ENCODE measurements at regions not wholly inside any gene's neighbourhood (a gene's known extent, or its start where the extent isn't known, plus 50 kb on each side); places are given as distances from the start of the nearest gene placed in this dataset.

GRCh38 chr15:69577397-69577796 is 124.8 kb downstream of the RPLP1 start:
- no peak for DNase-seq

- DNase-seq = no peak
These were observed 125.6 kb downstream of the RPLP1 start for GRCh38 chr15:69578252-69578651.

GRCh38 chr15:69578787-69579583 is 126.4 kb downstream of the RPLP1 start:
- no peak for DNase-seq

- DNase-seq = no peak
These were observed 127.5 kb downstream of the RPLP1 start for GRCh38 chr15:69579950-69580618.

GRCh38 chr15:69583626-69584025 is 131.0 kb downstream of the RPLP1 start:
- DNase-seq = no peak

GRCh38 chr15:69585937-69586336 is 133.3 kb downstream of the RPLP1 start:
- no peak for DNase-seq

- DNase-seq = no peak
These were observed 134.1 kb downstream of the RPLP1 start for GRCh38 chr15:69586721-69587120.

- no peak for DNase-seq
These were observed 135.3 kb downstream of the RPLP1 start for GRCh38 chr15:69587723-69588426.

GRCh38 chr15:69590201-69590710 is 137.6 kb downstream of the RPLP1 start:
- no peak for DNase-seq

GRCh38 chr15:69590932-69591524 is 138.4 kb downstream of the RPLP1 start:
- no peak for DNase-seq

GRCh38 chr15:69591905-69592508 is 139.4 kb downstream of the RPLP1 start:
- no peak for DNase-seq

GRCh38 chr15:69592954-69593353 is 140.3 kb downstream of the RPLP1 start:
- no peak for DNase-seq

GRCh38 chr15:69593488-69593887 is 140.9 kb downstream of the RPLP1 start:
- no peak for DNase-seq

GRCh38 chr15:69593981-69594966 is 141.7 kb downstream of the RPLP1 start:
- DNase-seq = no peak

GRCh38 chr15:69595009-69595791 is 142.6 kb downstream of the RPLP1 start:
- DNase-seq = no peak

GRCh38 chr15:69597061-69597592 is 144.5 kb downstream of the RPLP1 start:
- no peak for DNase-seq

GRCh38 chr15:69599271-69599670 is 146.7 kb downstream of the RPLP1 start:
- DNase-seq = no peak

GRCh38 chr15:69600556-69601085 is 148.0 kb downstream of the RPLP1 start:
- no peak for DNase-seq

GRCh38 chr15:69601711-69602504 is 149.3 kb downstream of the RPLP1 start:
- no peak for DNase-seq

Data from stimulated activated naive CD4-positive, alpha-beta T cell (primary cell).